HG02973 (cell line): ENCODE measurements at regions not wholly inside any gene's neighbourhood (a gene's known extent, or its start where the extent isn't known, plus 50 kb on each side); places are given as distances from the start of the nearest gene placed in this dataset.

ENCODE experiments used
- ATAC-seq: cut with Tn5 transposase; IDR thresholded peaks from one replicate; pipeline ENCODE4 v1.9.1; 2021; ENCODE audit warnings: moderate library complexity; ENCODE audit not compliant: unreplicated experiment

DNA sequence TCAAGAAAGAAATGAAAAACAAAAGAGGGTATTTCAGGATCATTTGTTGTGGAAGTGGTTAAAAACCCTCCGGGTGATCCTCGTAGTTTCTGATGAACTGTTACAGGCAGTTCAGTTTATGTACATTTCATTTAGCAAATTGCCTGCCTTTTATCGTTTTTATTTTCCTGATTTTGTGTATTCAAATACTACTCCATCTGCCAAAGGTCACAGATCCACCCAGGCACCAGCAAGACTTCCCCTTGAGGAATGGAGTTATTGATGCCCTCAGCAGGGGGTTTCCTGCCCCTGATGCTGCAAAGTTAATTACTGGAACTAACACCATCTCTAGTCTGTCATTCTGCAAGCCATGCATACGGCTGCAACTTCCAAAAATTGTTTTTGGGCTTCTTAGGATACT lies 641.9 kb downstream of the SLC4A3 start:
- ATAC-seq: no peak

DNA sequence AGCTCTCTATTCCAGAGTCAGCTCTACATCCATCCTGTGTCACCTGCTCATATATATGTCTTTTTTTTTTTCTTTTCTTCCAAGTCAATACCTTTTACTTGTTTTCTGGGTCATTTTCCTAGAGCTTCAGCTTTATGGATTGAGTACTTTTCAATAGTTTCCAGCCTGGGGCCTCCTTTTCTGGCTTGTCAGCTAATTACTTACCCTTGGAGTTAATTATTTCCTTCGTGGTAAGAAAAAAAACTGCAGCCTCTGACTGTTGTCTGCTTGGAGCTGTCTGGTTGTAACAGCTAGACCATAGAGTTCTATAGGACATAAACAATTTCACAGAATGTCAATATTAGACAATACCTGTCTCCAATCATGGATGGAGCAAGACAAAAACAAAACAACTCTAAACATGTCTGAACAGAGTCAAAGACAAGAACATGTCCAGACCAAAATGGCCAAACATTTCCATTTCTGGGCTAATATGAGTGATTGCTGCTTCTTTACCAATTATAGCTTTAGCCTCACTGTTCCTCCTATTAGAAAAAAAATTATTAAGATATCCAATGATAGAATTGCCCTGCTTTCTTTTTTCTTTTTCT lies 643.1 kb downstream of the SLC4A3 start:
- ATAC-seq: no peak

DNA sequence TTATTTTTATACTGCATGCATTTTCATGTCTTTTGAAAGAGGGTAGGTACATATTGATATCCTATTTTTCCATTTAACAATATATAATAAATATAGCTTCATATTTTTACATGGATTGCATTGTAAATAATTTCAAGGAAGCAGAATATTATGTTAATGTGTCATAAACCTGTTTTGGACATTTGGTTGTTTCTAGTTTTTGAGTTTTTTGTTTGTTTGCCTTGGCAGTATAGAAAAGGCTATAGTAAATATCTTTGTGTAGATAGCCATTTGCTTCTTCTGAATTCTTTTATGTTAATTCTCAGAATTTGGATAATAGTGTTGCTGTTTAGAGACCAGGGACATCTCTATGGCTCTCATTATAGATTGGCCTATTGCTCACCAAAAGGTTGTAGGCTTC lies 645.2 kb downstream of the SLC4A3 start:
- no peak for ATAC-seq

DNA sequence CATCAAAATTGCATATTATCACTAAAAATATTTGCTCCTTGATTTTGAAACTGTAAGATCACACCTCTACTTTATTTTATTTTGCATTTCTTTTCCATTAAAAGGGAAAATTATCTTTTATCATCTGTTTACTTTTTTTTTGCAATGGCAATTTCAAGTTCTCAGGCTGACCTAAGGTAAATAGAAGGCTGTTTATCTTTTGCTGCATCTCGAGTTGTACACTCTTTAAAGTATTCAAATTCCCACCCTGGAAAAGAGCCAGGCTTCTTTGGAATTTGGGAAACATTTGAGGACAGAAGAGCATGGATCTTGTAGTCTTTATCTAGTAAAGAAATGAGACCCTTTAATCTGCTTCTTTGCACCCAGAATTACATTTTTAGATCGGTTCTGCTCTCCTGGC lies 645.7 kb downstream of the SLC4A3 start:
- ATAC-seq: no peak

DNA sequence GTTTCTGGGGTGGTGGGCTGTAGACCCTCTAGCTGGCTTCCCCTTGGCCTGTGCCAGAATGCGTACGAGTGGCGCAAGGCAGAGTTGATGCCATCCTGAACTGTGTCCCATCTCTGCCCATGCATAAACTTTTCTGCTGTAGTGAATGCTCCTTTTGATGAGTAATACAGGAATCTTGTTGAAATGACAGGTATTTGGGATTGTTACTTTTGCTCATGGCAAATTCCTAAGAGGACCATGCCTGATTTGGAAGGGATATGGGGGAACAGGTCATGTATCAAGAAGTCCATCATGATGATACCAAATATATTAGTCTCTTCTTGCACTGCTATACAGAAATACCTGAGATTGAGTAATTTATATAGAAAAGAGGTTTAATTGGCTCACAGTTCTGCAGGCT lies 648.0 kb downstream of the SLC4A3 start:
- no peak for ATAC-seq

DNA sequence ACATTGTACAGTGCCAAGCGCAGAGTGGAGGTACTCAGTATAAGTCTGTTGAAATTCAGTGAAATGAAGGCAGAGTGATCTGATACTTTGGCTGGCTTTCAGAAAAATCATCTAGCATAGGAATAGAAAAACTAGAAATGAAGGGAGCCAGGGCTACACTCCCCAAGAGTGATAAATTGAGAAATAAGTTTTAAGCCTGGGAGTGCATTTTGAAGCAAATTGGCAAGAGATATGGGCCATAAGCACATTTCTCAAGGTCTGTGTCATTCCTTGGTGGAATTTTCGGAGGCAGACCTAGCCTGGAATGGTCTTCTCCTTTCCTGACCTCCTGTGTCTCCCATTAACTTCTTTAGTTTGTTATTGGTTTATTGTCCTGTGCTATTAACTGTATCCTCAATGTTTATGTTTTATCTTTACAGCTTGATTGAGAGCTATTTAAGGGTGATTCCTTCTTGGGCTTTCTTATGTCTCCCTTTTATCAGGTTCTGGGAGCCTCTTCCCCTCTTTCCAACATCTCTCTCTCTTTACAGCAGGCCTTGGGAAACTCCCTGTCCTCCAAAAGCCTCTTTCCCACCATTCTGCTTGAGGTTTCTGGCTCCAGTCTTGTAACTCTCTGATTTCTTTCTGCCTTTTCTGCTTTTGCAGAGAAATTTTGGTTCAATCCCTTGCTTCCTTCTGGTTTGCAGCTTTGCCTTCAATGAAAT lies 649.5 kb downstream of the SLC4A3 start:
- ATAC-seq: no peak

DNA sequence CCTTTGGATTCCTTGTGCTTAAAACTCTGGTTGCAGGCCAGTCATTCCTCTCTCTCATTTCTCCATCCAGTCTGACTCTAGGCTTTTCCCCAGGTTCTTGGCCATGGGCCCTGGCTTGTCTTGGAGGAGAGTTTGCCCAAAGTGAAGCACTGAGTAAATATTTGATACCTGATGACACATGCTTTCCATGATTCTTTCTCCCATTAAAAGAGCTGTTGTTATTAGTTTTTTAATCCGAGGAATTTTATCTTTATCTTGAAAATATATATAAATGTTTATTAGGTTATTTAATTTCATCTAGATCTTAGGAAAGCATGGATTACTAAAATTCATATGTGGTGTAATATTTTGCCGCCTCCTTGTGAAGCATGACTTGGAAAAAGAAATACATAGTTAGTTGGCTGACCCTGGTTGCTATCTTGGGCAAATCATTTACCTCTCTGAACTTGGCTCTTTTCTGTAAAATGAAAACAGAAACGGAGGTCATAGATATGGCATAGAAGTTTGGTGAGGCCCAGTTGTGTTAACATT lies 650.1 kb downstream of the SLC4A3 start:
- ATAC-seq: no peak

DNA sequence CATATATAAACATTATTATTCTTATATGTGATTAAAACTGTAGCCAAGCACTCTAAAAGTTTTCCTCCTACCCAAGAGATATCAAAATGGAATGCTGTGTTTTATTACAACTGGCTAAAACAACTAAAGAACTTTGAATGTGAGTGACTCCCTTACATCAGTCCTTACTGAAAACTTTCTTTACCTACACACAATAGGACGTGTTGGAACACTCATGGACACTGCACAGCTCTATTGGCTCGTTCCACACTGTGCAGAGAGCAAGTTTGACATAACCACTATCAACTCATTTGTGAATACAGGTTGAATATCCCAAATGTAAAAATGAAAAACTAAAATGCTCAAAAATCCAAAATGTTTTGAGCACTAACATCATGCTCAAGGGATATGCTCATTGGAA lies 650.6 kb downstream of the SLC4A3 start:
- ATAC-seq: no peak

DNA sequence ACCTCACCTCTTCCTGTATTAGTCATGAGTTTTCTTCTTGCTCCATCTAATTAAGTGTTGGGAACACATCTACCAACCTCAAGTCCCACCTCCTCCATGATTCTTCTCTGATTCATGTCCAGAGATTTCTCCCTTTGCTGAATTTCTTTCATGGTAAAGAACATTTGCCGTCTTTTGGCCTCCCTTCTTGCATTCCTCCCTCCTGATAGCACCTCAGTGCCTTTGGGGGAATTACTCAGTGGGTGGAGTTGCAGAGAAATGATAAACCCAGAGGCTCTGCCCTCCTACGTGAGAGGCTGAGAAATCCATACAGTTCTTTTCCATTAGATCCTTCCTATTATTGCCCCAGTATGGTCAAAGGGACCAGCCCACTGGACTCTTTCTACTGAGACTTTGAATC lies 651.9 kb downstream of the SLC4A3 start:
- ATAC-seq: no peak

DNA sequence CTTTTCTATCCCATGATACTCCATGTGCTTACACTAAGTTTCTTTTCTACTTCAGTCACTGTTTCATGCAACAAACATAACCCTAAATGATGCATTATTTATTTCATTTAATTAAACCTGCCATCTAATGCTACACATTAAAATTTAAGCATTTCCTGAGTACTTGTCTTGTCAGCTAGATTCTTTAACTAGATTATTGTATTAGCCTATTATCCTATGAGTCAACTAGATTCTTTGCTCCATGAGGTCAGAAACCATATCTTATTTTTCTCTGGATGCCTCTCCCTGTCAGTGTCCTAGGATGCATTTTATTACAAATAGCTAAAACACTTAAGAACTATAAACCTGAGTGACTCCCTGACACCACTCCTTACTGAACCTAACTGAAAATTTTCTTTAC lies 652.4 kb downstream of the SLC4A3 start:
- ATAC-seq: no peak

DNA sequence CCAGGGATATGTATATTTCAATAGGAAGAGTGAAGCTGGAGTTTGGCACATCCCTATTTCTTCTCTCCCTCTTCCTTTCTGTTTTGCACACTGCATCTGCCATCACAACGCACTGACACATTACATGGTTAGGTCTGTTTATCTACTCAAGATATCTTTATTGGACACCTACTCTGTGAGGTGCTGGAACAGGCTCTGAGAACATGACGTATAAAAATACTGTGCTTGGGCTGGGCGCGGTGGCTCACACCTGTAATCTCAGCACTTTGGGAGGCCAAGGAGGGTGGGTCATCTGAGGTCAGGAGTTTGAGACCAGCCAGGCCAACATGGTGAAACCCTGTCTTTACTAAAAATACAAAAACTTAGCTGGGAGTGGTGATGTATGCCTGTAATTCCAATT lies 653.3 kb downstream of the SLC4A3 start:
- ATAC-seq: no peak

DNA sequence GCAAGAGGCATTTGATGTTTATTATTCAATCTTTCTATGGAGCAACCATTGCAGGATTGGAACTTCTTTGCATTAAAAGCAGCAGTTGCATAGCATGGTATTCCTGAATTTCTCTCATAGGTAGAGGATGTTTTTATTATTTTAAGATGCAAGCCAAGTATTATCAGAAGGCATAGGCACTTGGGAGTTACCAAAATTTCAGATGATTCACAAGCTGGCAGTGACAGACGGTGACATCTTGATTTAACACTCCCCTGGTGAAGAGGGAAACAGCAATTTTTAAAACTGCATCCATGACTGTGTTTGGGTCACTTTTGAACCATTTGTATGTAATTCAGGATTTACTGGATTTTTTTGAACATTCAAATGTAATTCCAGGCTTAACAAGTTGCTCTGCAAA lies 654.3 kb downstream of the SLC4A3 start:
- no peak for ATAC-seq

DNA sequence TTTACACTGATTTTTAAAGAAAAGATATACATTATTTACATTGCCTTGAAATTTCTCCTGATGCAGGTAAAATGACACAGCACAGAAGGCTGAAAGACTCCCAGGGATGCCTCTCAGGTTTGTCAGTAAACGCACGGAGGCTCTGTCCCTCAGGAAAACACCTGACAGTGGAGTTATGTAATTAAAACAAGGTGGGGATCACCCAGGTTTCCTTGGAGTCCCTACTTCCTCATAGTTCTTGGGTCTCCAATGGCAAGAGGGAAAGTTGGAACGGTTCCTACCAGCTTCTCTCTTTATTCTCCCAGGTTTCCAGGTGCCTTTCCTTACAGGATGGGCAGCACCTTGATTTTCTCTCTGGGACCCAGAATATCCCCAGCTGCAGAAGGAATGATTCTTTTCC lies 654.8 kb downstream of the SLC4A3 start:
- no peak for ATAC-seq

DNA sequence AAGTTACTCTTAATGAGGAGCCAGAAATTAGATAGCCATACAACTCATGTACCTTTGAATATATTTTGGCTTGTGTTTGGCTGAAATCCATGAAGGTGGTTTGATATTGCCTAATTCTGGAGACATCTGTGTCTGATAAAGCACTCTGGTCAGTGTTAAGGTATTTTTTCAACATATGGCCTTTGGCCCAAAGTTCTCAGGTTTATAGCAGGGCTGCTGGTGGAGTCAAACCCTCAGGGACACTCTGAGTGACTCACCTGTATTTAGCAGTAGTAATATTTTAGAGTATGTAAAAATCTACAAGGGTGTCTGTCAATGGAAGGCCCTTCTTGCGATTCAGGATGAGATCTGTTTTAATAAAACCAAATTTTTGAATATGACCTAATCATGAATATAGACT lies 666.5 kb downstream of the SLC4A3 start:
- ATAC-seq: no peak

DNA sequence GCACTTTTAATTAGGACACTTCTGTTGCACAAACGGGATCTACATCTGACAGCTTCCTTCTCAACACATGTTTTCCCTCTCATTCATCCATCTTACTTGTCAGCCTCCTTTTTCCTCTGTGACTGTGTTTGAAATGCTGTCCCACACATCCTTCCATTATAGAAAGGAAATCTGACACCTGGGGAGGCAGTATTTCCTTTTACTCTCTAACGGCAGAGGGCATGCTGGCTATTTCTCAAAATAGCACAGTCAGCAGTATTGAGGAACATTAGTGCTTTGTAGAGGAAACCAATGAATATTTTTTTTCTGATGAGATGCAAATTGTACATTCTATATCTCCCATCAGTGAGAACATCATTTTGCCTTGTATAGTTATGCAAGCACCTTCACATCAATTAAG lies 668.7 kb downstream of the SLC4A3 start:
- ATAC-seq: no peak

DNA sequence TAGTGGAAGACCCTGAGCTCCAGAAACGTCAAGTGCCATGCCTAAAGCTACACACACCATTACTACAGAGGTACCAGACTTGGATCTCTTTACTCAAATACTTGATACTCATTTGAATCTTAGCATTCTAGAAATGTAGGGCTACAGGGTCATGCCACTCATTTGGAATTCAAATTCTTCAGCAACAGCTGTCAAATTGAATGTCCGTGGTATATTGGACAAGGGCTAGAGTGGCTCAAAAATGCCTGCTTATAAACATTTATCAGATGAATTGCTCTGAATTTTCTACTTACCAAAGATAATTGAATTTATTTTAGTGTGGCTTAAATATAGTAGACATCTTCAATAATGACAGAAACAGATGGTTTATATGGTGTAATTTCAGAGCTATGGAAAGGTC lies 669.7 kb downstream of the SLC4A3 start:
- no peak for ATAC-seq

DNA sequence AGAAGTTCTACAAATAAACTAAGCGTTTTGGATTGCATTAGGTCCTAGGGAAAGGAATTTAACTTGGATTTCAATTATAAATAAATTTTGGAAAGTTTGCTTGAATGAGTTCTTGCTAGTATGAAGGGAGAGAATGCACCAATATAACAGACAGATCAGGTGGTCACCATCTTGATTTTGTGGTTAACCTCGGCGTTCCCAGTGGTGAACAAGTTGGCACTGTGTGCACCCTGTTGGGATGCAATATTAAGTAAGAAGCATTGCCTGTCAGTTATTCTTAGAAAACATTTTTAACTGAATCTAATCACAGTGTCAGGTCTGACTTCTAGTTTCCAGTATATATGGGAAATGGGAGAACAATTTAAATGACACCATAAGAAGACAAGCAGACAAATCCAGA lies 673.4 kb downstream of the SLC4A3 start:
- ATAC-seq: no peak

DNA sequence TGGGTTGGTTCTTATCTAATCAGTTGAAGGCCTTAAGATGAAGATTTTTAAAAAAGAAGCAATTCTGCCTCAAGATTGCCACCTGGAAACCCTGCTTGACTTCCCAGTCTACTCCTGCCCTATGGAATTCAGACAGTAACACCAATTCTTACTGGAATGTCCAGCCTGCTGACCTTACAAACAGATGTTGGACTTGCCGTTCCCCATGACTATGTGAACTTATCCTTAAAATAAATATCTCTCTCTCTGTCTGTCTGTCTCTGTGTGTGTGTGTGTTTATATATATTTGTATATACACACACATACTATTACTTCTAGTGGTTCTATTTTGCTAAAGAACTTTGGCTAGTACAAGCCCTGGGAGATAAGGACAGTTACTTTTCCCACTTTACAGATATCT lies 675.3 kb downstream of the SLC4A3 start:
- ATAC-seq: no peak

DNA sequence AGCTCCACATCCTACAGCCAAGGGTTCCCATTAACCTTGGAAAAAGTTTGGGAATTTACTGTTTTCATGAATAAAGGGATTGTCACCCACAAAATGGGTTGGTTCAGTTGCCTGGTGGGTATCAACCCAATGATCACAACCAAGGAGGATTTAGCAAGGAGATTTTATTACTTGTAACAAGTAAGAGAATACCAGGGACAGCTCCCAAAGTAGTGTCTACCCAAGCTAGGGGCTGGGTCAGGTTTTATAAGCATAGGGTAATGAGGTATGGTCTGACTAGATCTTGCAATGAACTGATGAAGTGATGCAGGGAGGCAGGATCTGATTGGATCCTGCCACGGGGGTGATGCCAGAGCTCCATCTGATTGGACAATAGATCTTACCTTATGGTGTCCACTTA lies 681.8 kb downstream of the SLC4A3 start:
- ATAC-seq: no peak

DNA sequence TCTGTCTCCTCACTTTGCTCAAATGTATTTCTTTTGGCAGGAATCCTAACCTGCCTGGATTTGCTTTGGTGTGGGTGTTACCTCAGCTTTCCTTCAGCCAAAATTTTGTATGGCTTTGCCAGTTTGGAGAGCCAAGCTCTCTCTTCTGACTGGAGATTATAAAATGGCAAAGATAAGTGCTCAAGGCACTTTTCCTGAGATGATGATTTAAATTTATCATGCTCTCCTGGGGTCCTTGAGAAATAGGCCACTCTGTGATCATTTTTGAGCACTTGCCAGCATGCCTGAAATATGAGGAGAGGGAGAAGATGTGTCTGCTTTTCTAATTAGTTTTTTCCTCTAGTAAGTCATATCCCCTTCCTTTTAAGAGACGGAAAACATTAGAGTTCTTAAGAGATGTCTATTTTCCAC lies 683.0 kb downstream of the SLC4A3 start:
- ATAC-seq: no peak

DNA sequence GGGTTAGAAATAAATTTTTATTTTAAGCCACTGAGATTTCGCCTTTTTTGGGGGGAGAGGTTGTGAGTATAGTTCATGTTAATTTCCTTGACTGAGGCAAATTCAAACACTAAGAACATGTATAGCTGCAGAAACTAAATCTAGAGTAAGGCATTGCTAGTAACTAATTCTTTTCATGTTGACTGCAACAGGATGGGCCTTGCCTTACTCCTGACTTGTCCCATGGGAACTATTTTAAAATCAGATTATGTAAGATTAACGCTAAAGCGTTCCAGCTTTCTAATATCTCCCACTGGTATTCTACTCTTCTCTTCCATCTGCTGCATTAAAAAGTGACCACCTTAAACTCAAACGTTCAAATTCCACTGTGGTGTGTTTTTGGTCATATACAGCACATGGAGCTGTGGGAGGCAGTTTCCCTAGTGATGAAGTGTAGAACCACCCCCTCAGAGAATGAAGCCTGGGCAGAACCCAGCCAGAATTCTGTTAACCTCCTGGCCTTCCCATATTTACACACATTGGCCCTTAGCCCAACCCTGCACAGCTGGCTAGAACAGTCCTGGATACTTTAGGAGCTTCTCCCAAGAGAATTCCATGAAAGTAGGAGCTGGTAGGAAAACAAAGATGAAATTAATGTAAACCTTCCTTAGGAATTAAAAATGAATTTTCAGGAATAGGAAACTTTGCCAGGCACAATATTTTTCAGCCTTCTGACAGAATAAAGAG lies 687.8 kb downstream of the SLC4A3 start:
- no peak for ATAC-seq

DNA sequence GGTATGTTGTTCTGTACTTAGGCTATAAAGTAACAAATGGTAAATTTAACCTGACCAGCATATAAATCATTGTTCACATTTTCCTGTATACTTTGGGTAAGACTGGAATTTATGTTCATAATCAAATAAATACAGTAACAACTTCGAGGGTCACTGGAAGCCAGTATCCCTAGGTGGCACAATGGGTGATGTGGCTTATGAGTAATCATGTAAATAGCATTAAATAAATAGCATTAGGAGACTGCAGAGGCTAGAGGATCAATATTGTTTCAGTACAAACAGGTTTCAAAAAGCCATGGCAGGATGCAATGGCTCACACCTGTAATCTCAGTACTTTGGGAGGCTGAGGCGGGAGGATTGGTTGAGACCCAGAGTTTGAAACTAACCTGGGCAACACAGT lies 690.6 kb downstream of the SLC4A3 start:
- no peak for ATAC-seq
